Kidney (tissue), 13 donors: ENCODE measurements at regions not wholly inside any gene's neighbourhood (a gene's known extent, or its start where the extent isn't known, plus 50 kb on each side); places are given as distances from the start of the nearest gene placed in this dataset.

ENCODE experiments used
- DNase-seq, 5 donors: peaks; one replicate each; pipeline ENCODE4 v3.0.0-alpha.2; 2013 to 2020
- FAIRE-seq: peaks from 2 replicates; lab custom pipeline; 2012; peaks lifted over from hg19 to GRCh38; lab: Jason Lieb, UNC
- H3K27ac ChIP-seq, 2 donors: one replicate each; pipeline ENCODE4 v1.7.0; 2013; ENCODE audit warnings: low read depth in 2 of 2, low read length in 2 of 2, inconsistent platforms in 1 of 2
- H3K27me3 ChIP-seq: one replicate; pipeline ENCODE4 v1.7.1; 2013; ENCODE audit warnings: low read length, inconsistent platforms; ENCODE audit not compliant: control insufficient read depth, insufficient read depth
- H3K36me3 ChIP-seq, 3 donors: one replicate each; pipeline versions ENCODE4 v1.7.0 to v1.7.1; 2013; ENCODE audit warnings: low read length in 3 of 3, control low read depth in 1 of 3, inconsistent platforms in 1 of 3; ENCODE audit not compliant: insufficient read depth in 3 of 3, control insufficient read depth in 2 of 3
- H3K4me1 ChIP-seq, 3 donors: one replicate each; pipeline versions ENCODE4 v1.7.0 to v1.7.1; 2013; ENCODE audit warnings: low read length in 3 of 3, inconsistent platforms in 1 of 3, low read depth in 1 of 3; ENCODE audit not compliant: control insufficient read depth in 2 of 3, insufficient read depth in 2 of 3
- H3K4me3 ChIP-seq, 3 donors: one replicate each; pipeline versions ENCODE4 v1.7.0 to v1.8.1; 2013; ENCODE audit warnings: low read length in 3 of 3, control low read depth in 1 of 3, inconsistent platforms in 1 of 3
- H3K9ac ChIP-seq, 3 donors: one replicate each; pipeline versions ENCODE4 v1.7.0 to v1.7.1; 2013; ENCODE audit warnings: low read length in 3 of 3, control low read depth in 1 of 3, inconsistent platforms in 1 of 3
- H3K9me3 ChIP-seq, 3 donors: one replicate each; pipeline versions ENCODE4 v1.7.0 to v1.7.1; 2013; ENCODE audit warnings: low read length in 3 of 3, control low read depth in 1 of 3, inconsistent platforms in 1 of 3; ENCODE audit not compliant: control insufficient read depth in 2 of 3, insufficient read depth in 1 of 3
- CTCF ChIP-seq: IDR thresholded peaks from 3 replicates; pipeline ENCODE4 v1.5.1; 2012; ENCODE audit warnings: mild to moderate bottlenecking, moderate library complexity, borderline replicate concordance; ENCODE audit not compliant: insufficient read depth; ENCODE audit errors: extremely low read depth
- intact Hi-C: fragments of 100-400 bp; cut with DNase I; formaldehyde crosslinking; loops from one replicate; pipeline ENCODE4 v1.11.1; 2022
- donor health status: control.
- donor health status: control.
- donor health status: control.
- donor health status: control.
- donor health status: control.
- donor health status: DM: yes; HTN: yes; CAD: no.
- donor health status: Normal renal cell carcinoma (clear cell type).

- Histone ChIP-seq H3K27me3 (no peaks in the 10 kb centered on the region), H3K36me3 (no peaks in the 10 kb centered on the region), H3K9ac (no peak overlapping the region), H3K27ac (no peak overlapping the region), H3K9me3 (no peaks in the 10 kb centered on the region), H3K4me3 (no peak overlapping the region), H3K4me1 (no peaks in the 10 kb centered on the region)
- DNase-seq (no peak), FAIRE-seq (no peak)
- no peak for TF ChIP-seq CTCF
- intact Hi-C loops: no loop called here
These were observed 196.6 kb upstream of the GOLIM4 start for GRCh38 chr3:168292296-168292695.

- no peaks in the 10 kb centered on the region for H3K4me1 ChIP-seq
- intact Hi-C loops: no loop called here
- no peaks in the 10 kb centered on the region for H3K9me3 ChIP-seq
- no peak overlapping the region for H3K9ac ChIP-seq
- H3K4me3 ChIP-seq: no peak overlapping the region
- no peaks in the 10 kb centered on the region for H3K36me3 ChIP-seq
- no peak overlapping the region for H3K27ac ChIP-seq
- FAIRE-seq (no peak), DNase-seq (peak in 1 of 5 donors; percentile 3)
- H3K27me3 ChIP-seq: no peaks in the 10 kb centered on the region
- TF ChIP-seq CTCF: no peak
These were observed 193.8 kb upstream of the GOLIM4 start for GRCh38 chr3:168289471-168290008.

- no peak for TF ChIP-seq CTCF
- Histone ChIP-seq H3K9me3 (no peaks in the 10 kb centered on the region), H3K4me3 (no peak overlapping the region), H3K27ac (no peak overlapping the region), H3K4me1 (no peaks in the 10 kb centered on the region), H3K36me3 (no peaks in the 10 kb centered on the region), H3K27me3 (no peaks in the 10 kb centered on the region), H3K9ac (no peak overlapping the region)
- intact Hi-C loops: no loop called here
- no peak for DNase-seq
- FAIRE-seq: no peak
These were observed 193.0 kb upstream of the GOLIM4 start for GRCh38 chr3:168288511-168289401.
